Stimulated activated CD4-positive, alpha-beta T cell treated with anti-CD3 and anti-CD28 coated beads, Interleukin-4, amount 100 ng/mL, for 48 hours (primary cell): ENCODE measurements at regions not wholly inside any gene's neighbourhood (a gene's known extent, or its start where the extent isn't known, plus 50 kb on each side); places are given as distances from the start of the nearest gene placed in this dataset.
"Not testable (repeated sequence)": the region's sequence is repeated elsewhere in the genome, so short reads cannot be mapped to it uniquely, and the experiment has no call there.

Experiments
- DNase-seq, 2 donors: peaks; one replicate each; pipeline ENCODE4 v3.0.0-alpha.2; 2020; ENCODE audit warnings: low read depth in 2 of 2

DNA sequence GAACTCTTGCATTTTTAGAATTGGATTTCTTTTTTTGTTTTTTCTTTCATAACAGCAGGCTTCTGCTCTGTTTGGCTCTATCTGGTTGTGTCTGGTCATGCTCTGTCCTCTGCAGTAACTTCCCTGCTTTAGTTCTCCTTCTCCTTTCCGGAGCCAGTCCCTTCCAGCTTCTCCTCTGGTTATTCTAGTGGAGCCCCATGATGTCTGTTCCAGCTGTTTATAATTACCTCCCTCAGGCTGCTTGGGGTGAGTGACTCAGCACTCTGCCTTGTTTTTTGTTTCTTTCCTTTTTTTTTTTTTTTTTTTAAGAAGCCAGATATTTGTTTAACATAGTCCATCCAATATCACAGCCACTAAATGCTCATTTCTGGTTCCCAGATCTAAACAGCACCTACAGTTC lies 409.6 kb downstream of the MAFB start:
- no peak for DNase-seq

DNA sequence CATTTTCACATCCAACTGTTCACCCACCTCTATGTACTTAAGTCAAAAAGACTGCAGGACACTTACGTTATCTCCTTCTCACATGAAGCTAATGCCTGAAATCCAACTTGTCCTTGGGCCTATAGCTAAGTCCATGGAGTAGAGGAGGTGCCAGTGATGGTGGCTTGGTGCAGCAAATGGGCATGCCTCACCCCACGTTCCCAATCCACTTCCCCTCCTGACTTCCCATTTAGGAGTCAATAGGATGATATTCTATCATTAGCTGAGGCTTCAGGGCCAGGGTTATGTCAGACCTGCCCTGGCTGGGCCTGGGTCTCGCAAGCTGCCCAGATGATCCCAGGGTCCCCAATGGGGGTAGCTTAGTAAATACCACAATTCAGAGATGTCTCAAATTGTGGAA lies 410.4 kb downstream of the MAFB start:
- DNase-seq: no peak

DNA sequence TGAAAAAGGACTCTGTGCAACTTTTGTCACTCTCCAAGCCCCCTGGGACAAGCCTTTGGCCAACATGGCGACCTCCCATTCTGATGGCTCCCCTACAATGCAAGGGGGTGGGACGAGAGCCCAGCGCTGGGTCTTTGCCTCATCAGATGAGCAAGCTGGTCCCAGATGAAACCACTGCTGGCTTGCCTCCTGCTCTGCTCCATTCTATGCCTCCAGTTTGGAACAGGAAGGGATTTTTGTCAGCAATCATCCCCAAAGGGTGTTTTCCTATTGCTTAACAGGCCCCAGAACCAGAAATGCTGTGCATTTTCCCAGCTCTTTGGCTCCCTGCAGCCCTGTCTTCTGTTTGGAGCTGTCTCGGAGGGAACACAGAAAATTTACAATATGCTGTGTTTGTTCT lies 412.7 kb downstream of the MAFB start:
- DNase-seq: no peak

DNA sequence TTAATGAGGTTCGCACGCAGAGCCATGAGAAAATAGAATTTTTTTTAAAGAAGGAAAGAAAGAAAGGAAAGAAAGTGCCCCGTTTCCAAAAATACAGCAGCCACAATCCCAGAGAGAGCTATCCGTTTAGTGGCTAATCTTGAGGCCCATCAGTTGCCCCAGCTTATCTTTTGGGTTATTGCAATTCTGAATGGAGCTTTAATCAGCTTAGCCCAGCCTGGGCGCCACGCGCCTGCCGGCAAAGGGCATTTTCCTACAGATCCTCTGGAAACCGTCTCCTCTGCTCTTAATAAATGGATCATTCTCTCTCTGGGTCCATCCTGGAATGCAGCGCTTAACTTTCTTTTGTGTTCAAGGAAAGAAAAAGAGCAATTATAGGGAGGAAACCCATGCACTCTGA lies 413.3 kb downstream of the MAFB start:
- DNase-seq: no peak

DNA sequence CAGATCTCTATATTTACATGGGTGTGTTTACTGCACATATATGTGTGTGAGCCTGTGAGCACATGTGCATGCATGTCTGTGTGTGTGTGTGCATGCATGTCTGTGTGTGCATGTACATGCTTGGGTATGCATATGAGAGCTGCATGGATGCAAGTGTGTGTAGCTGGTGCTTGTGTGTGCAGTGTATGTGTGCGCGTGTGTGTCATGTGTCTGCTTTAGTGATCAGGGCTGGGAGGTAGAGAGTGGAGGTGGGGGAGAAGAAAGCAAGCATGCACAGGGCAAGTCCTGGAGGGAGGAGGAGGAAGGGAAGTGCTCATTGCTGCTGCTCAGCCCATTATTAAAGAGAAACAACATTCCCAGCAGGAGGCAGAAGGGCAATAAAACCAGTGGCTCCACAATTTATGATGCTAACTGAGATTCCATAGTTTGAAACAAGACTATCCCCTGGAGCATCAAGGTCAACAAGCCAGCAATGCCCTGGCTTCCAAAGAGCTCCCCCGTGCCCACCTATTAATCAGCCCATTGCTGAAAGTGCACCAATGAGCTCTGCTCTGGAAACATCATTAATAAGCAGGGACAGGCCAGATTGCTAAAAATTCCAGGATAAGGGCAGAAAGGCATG lies 414.0 kb downstream of the MAFB start:
- no peak for DNase-seq

DNA sequence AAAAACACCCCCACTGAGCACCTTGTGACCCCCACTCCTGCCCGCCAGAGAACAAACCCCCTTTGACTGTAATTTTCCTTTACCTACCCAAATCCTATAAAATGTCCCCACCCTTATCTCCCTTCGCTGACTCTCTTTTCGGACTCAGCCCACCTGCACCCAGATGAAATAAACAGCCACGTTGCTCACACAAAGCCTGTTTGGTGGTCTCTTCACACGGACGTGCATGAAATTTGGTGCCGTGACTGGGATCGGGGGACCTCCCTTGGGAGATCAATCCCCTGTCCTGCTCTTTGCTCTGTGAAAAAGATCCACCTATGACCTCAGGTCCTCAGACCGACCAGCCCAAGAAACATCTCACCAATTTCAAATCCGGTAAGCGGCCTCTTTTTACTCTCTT lies 419.8 kb downstream of the MAFB start:
- not testable (repeated sequence) for DNase-seq

DNA sequence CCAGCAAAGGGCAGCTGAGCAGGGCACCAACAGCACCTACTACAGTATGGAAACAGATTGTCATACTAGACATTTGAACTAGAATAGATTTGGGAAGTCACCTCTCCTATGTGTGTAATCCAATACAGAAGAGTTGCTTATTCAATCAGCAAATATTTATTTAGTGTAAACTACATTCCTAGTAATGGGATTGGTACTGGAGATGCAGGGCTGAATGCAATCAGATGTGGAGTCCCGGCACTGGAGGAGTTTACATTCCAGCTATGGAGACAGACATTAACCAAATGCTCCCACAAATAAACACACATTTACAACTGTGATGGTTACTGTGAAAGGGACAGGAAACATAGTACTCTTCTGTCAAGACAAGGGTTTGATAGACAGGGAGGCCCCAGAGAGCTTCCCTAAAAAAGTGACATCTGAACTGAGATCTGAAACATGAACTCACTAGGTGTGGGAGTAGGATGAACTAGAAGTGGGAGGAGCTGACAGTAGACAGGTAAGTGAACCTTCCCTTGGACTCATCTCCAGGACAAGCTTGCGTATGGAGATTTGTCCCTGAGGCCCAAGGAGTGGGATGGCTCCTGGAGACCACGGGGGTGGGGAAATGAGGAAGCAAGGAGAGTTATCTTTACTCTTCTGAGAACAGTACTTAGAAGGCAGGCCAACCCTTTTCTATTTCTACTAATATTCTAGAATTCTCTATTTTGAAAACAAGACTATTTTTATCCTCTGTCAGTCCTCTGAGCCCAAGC lies 420.5 kb downstream of the MAFB start:
- no peak for DNase-seq

DNA sequence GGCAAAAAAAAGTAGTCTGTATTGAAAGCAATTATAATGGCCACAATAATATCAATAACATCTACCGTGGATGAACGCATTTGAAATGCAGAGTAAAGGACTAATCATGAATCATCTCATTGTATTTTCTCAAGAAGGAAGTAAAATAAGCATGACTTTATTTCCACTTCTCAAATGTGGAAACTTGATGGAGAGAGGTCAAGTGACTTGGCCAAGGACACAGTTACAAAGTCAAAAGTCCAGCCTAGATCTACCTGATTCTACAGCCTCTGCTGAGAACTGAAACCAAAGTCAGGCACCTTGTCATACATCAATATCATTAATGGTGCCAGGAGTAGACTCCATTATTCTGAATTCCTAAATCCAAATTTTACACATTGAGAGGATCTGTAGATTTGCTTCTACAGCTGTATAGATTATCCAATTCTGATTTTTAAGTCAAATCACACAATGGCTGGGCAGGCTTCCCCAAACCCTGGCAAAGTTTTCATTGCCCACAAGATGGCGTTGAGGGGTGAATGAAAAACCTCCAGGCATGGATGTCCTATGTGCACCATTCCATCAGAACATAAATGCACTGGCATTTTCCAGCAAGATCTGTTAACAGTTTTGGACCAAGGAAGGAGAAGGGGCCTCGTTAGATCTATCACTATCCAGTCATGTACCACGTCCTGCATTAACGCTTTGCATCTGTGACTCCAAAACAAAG lies 423.1 kb downstream of the MAFB start:
- no peak for DNase-seq

DNA sequence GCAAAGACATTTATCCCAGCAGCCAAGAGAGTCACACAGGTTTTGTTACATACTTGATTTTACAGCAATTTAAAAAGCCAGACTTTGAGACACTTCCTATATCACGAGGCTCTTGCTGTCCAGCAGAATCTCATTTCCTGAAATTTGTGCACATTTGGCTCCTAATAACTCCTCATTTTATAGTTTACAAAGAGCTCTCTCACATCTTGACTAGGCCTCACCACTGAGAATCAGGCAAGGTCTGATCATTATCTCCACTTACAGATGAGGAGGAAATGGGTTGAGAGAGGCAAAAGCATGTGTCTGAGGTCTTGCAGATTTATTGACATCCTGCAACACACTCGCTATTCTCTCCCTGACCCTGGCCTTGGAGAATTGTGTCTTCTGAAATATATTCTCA lies 426.8 kb downstream of the MAFB start:
- DNase-seq: no peak

DNA sequence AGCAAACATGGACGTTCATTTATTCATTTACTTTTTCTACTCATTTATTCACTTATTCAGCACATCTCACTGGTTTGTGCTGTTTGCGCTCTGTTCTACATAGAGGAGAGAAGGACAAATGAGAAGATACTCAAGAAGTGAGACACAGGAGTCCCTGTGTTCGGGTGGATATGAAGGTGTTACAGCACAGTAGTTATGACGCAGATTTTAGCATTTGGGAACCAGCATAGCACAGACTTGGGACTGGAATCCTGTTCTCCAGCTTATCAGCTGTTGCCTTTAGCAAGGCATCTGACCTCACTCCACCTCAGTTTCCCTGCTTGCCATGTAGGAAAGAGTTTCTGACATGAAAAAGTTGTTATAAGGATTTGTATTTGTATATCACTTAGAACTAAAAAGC lies 430.1 kb downstream of the MAFB start:
- DNase-seq: no peak

DNA sequence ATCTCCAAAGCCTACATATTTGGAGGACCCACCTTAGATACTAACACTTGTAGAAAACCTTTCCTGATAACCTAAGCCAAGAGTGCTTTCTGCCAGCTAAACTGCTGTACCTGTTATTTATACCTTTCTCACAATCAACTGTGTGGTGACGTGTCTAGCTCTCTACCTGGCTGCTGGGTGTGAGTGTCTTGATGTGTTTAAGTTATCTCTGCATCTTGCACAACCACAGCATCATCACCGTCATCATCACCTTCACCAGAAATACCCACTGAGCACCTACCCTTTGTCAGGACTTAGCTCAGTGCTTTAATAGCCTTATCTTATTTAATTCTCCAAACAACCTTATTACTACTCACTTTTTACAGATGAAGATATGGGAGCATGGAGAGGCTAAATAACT lies 431.3 kb downstream of the MAFB start:
- DNase-seq: no peak

DNA sequence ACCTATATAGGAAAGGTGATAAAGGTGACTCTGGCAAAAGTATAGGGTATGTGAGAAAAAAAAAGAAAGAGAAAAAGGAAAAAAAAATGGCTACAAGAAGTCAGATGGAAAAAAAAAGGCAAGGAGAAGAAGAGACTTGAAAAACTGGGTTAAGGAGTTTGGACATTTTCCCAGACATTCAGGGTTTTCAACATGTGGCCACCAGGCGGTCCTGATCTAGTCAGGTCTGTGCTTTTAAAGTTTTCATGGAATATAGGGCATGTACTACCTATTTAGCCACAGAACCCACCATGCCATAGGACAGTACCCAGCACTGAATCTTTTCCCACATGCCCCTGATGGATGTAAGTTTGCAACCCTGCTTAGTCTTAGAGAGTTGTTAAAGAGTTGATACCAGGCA lies 433.7 kb downstream of the MAFB start:
- DNase-seq: no peak

DNA sequence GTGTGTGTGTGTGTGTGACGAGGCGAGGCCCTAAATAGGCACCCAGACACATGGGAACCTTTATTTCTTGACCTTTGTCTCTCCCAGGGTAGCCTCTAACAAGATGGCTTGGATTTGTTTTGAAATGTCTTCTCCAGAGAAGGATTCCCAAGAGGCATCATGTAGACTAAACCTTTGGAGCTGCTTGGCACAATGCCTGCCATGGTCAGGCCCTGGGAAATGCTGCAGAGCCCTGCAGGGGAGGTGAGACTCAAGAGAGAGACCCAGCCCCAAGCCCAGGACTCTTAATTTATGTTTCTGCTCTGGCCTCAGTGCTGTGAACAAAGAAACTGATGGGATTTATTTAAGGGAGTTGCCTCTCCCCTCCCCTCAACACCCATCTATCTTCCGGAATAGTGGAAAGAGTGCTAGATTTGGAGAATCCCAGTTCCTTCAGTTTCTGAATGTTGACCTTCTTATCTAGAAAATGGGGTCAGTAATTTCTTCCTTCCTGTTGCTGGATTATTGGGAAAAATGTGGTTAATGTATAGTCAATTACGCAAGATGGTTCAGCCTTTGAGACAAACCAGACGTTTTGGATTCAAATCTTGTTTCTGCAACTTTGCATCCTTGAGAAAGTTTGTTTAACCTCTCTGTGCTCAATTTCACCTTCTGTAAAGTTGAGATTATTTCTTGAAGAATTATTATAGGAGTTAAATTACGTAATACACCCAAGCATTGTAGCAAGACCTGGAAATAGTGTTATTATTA lies 434.8 kb downstream of the MAFB start:
- DNase-seq: no peak

DNA sequence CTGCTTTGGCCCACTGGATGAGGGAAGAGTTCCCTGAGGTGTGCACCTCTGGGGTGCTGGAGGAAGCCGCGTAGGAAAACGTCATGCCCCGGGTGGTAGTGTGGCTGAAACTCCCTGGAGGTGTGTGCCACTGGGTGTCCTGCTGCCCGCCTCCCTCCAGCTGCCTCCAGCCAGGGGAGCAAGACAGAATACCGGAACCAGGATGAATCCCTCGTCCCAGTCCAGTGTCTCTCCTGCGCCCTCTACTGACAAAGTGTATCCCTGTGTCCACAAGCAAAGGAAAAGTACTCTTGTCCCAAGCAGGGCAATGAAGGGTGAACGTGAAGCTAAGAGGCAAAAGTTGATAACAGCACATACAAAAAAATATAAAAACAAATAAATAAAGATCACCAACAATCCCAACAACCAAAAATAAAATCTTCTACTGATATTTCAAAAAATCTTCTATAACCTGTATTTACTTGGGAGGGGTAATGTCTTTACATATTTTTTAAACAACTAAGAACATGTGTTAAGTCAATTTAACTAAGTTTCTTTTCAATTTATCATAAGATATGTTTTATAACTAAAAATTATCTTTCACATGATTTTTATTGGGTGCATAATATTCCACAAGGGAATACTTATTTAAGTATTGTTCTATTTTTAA lies 437.6 kb downstream of the MAFB start:
- no peak for DNase-seq

DNA sequence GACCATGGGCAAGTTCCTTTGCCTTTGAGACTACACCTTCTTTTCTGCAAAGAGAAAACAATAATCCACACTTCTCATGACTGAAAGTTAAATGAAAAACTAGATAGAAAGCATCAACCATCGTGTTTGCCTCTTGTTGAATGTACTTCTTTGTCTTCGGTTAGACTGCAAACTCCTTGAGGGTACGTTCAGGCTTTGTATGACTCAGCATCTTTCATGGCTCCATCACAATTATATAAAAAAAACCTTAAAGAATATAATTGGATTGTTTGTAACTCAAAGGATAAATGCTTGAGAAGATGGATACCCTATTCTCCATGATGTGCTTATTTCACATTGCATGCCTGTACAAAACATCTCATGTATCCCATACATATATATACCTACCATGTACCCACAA lies 439.2 kb downstream of the MAFB start:
- DNase-seq: no peak

DNA sequence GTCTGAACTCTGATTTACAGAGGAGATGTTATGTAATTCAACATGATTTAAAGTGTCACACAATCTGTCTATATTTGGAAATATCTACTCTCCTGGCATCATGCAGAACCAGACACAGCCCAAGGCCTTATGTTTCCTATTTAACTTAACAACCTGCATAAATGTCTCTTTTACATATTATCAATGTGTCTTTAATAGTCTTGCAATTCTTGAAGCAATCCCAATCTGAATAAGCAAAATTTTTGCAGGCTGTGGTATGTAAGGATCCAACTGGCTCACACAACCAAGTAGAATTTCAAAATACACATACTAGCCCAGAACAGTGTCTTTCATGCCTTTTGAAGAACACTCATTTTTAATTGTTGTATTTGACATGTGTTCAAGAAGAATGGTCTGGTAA lies 443.2 kb downstream of the MAFB start:
- DNase-seq: no peak

DNA sequence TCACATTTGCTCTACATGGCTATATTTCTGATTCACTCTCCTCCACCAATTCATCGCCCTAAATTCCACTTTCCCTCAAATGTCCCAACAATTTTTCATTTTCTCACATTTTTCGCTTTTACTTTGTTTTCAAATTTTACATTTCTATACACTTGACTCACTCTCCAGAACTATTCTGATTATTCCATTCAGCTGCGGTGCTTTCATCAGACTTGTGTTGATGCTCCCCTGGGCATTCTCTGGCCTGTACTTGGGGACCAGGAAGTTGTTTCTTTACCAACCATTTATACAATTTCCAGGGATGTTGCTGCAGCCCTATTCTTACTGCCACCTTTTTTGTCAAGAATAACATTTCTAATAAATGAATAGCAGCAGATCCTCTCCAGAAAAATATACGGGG lies 444.8 kb downstream of the MAFB start:
- no peak for DNase-seq

DNA sequence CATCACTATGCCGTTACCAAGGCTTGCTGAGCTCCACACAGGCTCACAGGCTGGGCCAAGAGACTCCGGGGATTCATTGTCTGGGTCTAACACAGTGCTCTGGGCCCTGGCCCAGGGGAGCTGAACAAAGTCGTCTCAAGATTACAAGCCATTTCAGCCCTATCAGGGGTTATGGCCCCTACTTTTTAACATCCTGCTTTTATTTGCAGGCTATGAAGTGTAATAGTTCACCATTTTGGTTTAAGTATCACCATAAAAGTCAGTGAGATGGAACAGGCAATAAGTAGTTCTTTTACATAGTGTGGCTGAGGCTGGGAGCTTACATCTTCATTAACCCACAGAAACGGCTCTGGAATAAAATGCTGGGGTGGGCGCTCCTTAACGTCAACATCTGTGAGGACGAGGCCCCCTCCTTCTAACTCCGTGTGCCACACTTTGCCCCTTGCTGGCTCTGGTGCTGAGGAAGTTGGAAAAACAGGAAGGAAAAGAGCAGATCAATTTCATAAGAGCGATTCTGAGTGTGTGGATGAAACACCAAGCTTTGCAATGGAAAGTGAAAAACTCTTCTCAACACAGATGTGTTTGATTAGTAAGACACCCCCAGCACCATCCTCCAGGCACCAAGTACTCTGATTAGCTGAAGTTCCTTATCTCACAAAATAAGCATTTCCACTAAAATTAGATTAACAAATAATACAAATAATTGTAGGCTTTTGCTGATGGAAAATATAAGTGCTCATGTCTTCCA lies 447.3 kb downstream of the MAFB start:
- DNase-seq: no peak

DNA sequence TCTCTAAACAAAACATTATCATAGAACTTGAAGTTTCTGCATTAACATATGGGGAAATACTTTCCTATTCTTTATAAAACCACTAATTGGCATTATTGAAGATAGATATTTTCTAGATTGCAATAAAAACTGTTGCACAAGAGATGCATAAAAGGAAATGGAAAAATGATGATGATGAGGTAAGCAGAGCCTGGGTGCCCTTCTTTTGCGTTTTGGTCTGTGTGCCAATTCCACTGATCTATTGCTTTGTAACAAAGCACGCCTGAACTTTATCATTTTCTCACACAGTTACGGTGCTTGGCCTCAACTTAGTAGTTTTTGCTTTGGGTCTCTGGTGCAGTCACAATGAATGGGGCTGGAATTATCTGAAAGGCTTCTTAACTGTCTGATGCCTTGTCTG lies 450.5 kb downstream of the MAFB start:
- DNase-seq: no peak

DNA sequence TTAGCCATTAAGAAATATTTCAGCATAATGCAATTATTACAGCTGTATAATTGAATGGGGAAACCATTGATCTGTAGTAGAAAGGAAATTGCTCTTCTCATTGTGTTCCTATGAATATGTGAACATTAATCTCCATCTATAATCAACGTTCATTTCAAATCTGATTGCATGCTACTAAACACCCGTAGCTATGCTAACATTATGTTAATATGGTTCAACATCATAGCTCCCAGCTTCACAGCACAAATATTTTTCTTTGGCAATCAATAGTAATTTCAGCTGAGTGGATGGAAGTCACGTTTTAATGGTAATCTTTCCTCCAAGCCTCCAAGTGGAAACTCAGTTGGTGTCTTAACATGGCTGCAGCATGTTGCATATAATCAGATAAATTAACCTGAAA lies 454.4 kb downstream of the MAFB start:
- no peak for DNase-seq

DNA sequence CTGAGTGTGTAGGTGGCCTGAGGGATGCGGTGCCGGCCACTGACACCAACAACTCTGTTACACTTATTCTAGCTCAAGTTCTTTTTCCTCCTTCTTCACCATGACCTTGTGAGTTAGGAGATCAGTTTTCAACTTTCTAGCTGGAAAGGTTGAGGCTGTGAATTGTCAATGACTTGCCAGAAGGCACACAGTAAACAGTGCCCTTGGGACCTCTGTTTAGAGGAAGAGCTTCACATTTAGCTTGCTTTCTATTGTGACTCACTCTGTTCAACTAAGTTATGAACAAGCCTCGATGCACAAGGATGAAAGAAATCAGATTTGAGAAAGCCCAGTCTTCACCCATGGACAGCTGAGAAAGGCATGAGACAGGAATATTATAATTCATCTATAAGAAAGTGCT lies 455.6 kb downstream of the MAFB start:
- no peak for DNase-seq
